ACHN (cell line): ENCODE measurements at regions not wholly inside any gene's neighbourhood (a gene's known extent, or its start where the extent isn't known, plus 50 kb on each side); places are given as distances from the start of the nearest gene placed in this dataset.

ENCODE experiments used
- DNase-seq: peaks from one replicate; pipeline ENCODE4 v3.0.0-alpha.2; 2015
- in situ Hi-C: cut with HindIII; loops from 2 replicates; pipeline ENCODE4 v1.10.0; 2017; ENCODE audit warnings: low sequenced_read_pairs, low pct_ligation_motif_present, low pct_unique_long_range_greater_than_20kb

DNA sequence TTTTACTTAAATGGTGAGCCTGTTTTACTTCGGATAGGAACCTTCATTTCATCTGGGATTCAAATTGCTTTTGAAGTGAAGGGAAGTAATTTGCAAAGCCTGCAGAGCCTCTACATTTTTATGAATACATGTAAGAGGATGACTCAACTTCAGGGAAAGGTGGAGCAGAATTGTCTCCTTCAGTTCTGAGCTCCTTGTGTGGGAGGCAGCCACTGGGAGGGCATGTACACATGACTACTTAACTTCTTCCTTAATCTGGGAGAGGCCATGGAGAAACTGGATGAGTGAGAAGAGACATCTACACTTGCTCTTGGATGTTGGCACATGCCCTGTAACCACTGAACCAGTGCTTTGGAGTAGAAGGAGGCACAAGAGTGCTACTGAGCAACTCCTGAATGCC, 145.1 kb upstream of the NRSN1 start:
- in situ Hi-C loops = no loop called here
- DNase-seq = no peak

DNA sequence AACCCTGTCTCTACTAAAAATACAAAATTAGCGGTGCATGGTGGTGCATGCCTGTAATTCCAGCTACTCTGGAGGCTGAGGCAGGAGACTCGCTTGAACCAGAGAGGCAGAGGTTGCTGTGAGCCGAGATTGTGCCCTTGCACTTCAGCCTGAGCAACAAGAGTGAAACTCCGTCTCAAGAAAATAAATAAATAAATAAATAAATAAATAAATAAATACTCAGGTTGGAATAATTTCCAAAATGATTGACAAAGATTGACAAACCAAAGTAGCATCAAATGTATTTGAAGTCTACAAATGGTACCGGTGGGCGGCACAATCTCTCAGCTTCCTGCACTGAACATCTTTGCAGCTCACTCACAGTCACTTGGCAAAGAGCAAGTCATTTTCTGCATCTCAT, 144.1 kb upstream of the NRSN1 start:
- no peak for DNase-seq
- in situ Hi-C loops = no loop called here

DNA sequence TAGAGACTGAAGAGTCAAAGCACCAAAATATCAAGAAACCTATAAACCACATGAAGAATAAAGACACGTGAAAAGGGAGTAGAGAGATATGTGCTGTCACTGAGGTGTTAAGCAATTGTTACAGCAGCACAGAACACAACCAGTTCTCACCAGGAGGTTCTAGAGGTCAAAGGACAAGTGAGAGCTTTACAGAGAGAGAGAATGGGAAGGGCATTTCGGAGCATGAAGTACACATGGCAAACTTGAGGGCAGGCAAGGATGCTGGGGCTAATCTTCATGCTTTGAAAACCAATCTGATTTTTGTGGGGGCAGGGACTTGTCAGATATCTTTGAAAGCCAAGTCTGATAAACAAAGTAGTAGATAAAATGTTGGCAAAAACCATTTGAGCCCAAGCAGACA, 142.3 kb upstream of the NRSN1 start:
- no peak for DNase-seq
- in situ Hi-C loops = no loop called here

DNA sequence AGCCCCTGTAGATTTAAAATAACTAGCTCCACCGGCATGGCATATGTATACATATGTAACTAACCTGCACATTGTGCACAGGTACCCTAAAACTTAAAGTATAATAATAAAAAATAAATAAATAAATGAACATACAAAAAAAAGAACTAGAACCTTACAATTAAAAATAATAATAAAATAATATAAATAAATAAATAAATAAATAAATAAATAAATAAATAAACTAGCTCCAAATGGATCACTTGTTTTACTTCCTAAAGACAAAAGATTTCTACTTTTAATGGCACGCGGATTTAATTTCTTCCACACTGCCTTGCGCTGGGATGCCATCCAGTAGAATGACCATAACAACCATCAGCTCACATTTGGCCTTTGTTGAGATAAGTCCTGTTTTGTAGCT, 141.0 kb upstream of the NRSN1 start:
- in situ Hi-C loops = no loop called here
- no peak for DNase-seq

DNA sequence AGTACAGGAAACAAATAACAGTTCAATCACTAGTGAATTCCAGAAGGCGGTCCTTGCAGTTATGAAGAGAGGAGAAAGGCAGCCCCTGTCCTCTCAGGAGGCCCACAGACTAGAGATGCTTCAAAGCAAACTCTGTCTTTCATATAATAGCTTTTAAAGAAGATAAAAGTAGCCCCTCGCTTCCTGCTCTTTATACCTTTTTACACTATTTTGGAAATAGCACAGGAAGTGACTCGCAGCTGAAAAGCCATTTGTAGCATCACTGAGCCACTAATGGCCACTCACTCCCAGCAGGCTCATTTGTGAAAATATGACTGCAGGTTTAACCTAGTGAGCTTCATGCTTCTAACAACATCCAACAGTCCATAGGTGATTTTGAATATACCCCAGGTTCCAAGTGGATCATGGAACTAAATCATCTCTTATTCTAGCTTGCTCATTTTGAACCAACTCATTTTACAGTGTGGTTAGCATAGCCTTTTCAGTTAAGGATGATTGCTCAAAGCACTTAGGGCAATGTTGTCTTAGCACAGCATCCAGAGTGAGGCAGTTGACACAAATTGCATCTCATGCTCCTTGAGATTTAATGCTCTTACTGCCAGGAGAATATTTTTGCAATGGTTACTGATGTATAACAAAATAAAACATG, 136.0 kb upstream of the NRSN1 start:
- in situ Hi-C loops = no loop called here
- DNase-seq = no peak

DNA sequence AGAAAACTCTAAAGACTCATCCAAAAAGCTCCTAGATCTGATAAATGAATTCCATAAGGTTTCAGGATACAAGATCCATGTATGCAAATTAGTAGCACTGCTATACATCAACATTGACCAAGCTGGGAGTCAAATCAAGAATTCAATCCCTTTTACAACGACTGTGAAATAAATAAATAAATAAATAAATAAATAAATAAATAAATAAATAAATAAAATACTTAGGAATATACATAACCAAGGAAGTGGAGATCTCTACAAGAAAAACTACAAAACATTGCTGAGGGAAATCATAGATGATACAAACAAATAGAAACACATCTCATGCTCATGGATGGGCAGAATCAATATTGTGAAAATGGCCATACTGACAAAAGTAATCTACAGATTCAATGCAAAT, 132.0 kb upstream of the NRSN1 start:
- DNase-seq = no peak
- in situ Hi-C loops = no loop called here

DNA sequence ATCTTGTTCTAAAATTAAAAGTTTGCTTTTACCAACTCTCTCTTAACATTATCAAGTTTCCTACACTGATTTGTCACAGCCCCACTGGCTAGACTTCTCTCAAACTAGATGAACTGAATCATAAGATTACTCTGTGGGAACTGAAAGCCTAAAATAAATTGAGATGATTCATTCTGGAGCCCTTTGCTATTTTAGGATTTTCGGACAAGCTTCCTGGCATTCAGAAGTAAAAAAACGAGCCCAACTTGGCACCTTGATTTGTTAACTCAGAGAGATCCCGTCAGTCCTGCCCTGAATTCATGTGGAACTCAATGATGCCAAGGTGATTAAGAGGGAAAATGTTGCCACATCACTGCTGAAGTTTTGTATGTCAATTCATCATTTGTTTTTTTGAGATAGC, 122.0 kb upstream of the NRSN1 start:
- in situ Hi-C loops = no loop called here

DNA sequence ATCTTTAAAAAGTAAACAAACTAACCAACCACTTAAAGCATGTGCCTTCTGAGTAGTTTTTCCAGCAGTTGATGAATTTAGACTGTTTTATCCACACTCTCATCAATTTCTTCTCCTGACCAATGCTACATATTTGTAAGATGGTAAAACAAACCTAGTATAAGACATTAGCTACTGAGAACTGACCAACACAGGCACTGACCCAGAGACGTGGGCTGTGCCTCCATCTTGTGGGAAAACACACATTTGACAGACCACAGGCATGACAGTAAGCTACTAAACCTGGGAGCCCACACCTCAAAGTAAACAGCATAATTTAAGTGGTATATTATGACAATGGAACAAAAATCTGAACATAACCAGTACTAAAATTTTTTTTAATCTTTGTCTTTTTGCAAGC, 121.4 kb upstream of the NRSN1 start:
- DNase-seq = no peak
- in situ Hi-C loops = no loop called here

More for the DNA sequence above, 122.0 kb upstream of the NRSN1 start:
- DNase-seq = no peak

DNA sequence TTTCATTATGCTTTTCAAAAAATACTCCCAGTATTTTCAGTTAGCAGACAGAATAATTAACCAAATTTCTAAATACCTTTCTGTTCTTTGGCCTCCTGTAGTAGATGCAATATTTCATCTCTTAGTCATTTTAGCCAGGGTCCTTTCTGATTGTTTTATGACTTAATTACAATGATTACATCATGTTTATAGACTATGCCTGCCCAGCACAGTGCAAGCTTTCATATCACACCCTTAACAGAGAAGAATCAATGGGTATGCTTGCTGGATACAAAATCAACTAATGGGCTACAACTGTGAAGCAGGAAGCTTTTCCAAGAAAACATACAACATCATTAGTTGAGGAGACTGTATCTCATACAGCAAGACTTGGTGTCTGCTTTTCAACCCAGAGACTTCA, 119.8 kb upstream of the NRSN1 start:
- no peak for DNase-seq
- in situ Hi-C loops = no loop called here

DNA sequence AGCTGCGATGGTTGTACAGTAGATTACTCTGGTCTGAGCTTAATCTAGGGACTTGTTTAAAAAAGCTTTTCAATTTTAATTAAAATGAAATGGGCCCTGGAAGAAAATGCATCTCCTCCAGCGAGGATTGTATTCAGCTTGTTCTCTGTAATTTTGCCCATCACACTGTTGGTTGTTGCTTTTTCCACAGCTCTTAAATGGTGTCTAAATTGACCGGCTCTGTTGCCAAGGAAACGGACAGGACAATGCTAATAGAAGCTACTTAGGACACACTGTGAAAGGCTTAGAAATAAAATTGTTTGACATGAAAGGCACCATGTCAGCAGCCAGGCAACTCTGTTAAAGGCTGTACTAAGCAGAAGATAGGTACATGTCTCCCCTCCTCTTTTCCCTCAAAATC, 116.7 kb upstream of the NRSN1 start:
- no peak for DNase-seq
- in situ Hi-C loops = no loop called here

DNA sequence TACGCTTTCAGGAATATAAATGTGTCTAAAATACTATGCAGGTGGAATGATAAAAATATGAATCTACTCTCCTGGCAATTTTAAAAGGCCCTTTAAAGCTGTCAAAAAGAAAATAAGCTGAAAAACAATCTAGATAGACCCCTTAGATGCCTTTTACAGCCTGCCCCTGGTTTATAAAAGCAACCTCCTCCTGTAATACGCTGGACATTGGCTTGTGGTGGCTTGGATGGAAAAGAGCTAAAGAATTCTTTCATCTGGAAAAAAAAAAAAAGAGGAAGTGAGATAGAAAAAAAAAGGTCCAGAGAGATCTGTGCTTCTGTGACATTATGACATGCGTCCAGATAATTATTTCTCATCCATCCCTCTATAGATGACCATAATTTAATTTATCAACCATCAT, 115.9 kb upstream of the NRSN1 start:
- in situ Hi-C loops = no loop called here
- DNase-seq = no peak

DNA sequence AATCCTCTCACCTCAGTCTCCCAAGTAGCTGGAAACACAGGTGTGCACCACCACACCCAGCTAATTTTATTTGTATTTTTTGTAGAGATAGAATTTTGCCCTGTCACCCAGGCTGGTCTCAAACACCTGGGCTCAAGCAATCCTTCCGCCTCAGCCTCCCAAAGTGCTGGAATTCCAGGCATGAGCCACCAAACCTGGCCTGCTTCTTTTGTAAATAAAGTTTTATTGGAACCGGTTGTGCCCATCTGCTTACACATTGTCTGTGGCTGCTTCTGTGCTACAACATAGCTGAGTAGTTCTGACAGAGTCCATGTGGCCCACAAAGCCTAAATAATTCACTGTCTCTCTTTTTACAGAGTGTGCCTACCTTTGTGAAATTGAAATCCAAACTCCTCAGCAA, 109.7 kb upstream of the NRSN1 start:
- DNase-seq = no peak
- in situ Hi-C loops = no loop called here

DNA sequence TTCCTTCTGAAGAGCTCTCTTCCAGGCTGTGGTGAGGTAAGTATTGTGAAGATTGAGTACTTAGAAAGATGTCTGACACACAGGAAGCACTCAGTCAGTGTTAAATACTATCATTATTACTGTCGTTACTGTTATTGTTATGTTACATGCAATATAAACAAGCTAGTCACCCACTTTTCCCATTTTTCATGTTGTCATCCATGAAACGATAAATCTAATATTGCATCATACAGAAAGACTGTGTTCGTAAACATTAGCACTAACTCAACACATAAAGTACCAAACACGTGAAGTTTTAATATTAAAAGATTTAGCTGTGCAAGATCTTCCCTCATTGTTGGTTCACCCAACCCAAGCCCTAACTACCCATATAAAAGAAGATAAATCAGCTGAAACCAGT, 109.2 kb upstream of the NRSN1 start:
- in situ Hi-C loops = no loop called here
- DNase-seq = no peak

DNA sequence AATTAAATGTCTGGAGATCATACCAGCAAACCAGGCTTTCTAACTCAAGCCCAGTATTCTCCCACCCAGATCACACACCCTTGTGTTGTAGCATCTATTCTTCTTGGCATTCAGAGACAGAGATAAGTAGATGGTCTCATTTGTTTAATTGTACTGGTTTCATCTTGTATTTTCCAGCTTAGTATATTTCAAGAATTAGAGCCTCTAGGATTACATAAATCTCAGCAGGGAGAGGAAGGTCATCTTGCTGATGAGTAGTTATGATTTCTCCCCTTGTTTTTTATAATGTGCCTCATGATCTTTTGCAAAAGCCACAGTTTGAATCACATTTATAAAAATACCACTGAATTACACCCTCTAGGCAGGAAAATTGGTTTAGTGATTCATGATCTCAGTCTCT, 106.6 kb upstream of the NRSN1 start:
- DNase-seq = no peak
- in situ Hi-C loops = no loop called here

DNA sequence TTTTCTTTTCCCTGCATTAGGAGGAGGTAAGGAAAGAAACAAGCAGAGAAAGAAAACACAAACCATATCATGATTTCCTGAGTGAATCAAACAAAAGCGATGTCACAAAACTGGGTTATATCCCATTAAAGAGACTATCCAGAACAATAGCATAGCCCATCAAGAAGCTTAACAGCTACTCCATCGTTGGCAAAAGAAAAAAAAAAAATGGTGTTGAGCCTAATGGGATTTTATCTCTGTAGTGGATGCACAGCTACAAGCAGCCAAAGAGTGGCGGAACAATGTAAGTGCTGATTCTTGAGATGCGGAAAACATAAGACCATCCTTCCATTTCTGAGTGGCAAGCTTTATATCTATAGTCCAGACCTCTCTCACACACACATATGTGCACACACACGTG, 106.2 kb upstream of the NRSN1 start:
- DNase-seq = no peak
- in situ Hi-C loops = no loop called here

DNA sequence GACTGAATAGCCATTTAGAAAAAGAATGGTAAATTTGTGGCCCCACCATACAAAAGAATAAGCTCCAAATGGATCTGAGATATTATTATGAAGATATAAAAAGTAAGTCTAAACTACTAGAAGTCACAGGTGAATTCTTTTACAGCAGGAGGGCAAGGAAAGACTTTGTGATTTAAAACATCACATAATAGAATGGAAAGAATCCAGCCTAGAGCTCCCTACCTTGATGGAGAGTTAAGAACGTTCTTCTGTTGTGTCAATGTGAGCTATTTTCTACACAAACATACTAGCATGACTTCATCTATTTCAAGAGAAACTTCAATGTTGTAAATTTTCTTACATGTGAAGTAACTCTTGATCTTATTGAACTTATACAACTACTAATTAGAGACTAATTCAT, 100.0 kb upstream of the NRSN1 start:
- in situ Hi-C loops = no loop called here
- DNase-seq = no peak

DNA sequence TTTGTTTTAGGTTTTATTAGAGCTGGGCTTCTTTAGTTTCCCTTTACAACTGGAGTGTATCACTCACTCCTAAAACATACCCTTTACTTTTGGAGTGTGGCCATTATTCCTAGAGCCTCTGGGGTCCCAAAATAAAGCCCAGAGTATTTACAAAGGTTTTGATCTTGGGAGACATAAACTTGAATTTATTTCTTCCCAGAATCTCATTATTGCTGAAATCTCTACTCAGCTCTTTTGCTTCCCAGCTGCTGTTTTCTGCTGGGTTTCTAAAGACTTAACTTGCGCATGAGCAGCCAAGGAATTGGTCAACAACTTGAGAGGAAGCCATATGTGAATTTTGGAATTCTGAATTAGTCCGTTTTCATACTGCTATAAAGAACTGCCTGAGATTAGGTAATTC, 94.5 kb upstream of the NRSN1 start:
- in situ Hi-C loops = no loop called here
- no peak for DNase-seq

DNA sequence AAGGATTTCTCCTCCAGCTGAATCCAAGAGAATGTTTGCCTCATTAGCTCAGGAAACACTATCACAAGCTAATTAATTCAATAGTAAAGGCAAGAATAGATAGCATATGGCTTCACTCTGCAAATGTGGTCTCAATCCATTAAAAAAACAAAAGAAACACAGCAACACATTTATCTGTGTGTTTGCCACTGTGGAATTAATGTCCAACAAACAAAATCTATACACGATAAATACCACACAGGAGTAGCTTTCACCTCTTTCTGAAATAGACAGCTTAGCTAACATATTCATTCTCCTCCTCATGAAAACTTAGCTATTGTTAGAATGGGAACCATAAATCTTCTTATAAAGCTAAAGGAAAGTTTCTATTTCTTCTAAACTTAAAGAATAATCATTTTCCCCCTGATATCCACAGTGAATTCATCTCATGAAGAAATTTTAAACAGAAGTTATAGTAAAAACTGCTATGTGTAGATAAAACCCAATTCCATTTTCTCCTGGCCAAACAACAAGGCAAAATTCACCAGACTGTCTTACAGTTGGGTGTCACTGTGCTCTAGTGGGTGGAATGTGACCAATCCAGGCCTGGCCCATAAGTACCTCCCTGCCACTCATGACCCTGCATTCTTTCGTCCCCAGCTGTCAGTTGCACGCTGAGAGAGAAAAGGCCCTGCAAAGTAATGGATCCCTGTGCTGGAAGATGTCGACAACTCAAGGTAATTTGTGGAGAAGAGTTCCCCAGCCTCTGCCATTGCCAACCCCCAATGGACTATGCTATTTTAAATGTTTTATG, 92.9 kb upstream of the NRSN1 start:
- in situ Hi-C loops = no loop called here

DNA sequence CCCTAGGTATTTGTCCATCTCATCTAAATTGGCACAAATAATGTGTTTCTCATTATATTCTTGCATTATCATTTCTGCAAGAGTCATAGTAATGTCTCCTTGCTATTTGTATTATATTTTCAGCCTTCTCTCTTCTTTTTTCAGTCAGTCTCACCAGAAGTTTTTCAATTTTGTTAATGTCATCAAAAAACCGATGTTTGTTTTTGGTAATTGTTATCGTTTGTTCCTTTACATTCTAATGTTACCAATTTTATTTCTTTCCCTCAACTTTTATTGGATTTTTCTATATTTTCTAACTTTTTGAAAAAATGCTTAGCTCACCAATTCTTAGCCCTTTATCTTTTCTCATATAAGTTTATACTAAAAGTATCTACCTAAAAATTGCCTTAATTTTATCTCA, 82.2 kb upstream of the NRSN1 start:
- in situ Hi-C loops = no loop called here
- no peak for DNase-seq

More for the DNA sequence above, 92.9 kb upstream of the NRSN1 start:
- DNase-seq = no peak

DNA sequence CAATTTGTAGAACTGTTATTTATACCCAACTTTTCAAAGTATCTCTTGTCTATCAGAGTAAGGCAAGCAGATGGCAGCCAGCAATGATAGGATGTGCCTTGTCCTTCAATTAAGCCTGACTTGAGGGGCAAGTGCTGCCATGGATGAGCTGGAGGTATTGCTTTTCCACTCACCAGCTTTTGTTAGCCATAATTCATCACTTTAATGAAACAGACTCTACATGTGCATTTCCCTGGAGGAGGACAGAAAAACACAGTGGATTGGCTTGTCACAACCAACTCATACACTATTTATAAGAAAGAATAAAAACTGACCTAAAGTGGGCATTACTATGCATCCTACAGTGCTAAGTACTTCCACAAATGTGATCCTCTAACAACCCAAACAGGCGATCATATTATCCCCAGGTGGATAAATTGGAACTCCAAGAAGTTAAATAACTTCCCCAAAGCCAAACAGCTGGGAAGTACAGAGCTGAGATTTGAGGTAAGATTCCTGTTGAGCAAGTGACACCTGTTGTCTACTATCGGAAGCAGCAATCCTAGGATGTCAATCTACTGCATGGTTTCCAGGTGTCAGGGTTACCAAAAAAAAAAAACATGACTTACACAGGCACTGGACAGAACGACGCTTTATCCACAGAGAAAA, 73.9 kb upstream of the NRSN1 start:
- in situ Hi-C loops = no loop called here
- DNase-seq = no peak
